Raji (cell line): ENCODE measurements at regions not wholly inside any gene's neighbourhood (a gene's known extent, or its start where the extent isn't known, plus 50 kb on each side); places are given as distances from the start of the nearest gene placed in this dataset.

ENCODE experiments used
- POLR2A ChIP-seq: IDR thresholded peaks from 2 replicates; pipeline ENCODE4 v1.6.1; 2011; ENCODE audit warnings: low read depth, low read length, control low read depth; ENCODE audit not compliant: insufficient read depth

GRCh38 chr12:92440072-92440471 is 262.7 kb upstream of the PLEKHG7 start:
- TF ChIP-seq POLR2A, result no peak

GRCh38 chr12:92439420-92439805 is 263.4 kb upstream of the PLEKHG7 start:
- no peak for TF ChIP-seq POLR2A

- TF ChIP-seq POLR2A, result no peak
Observed at GRCh38 chr12:92438641-92439419, 264.0 kb upstream of the PLEKHG7 start.

GRCh38 chr12:92437452-92437851 is 265.3 kb upstream of the PLEKHG7 start:
- TF ChIP-seq POLR2A, result no peak

GRCh38 chr12:92436856-92437255 is 265.9 kb upstream of the PLEKHG7 start:
- no peak for TF ChIP-seq POLR2A

- TF ChIP-seq POLR2A, result no peak
Observed at GRCh38 chr12:92434607-92435025, 268.2 kb upstream of the PLEKHG7 start.

GRCh38 chr12:92432724-92433441 is 269.9 kb upstream of the PLEKHG7 start:
- TF ChIP-seq POLR2A, result no peak

- no peak for TF ChIP-seq POLR2A
Observed at GRCh38 chr12:92431146-92431545, 271.6 kb upstream of the PLEKHG7 start.

GRCh38 chr12:92426332-92426731 is 276.5 kb upstream of the PLEKHG7 start:
- TF ChIP-seq POLR2A, result no peak

GRCh38 chr12:92425165-92425564 is 277.6 kb upstream of the PLEKHG7 start:
- TF ChIP-seq POLR2A, result no peak

GRCh38 chr12:92424338-92424737 is 278.5 kb upstream of the PLEKHG7 start:
- TF ChIP-seq POLR2A, result no peak

GRCh38 chr12:92421701-92422100 is 276.1 kb upstream of the BTG1 start:
- TF ChIP-seq POLR2A, result no peak

GRCh38 chr12:92421042-92421441 is 275.4 kb upstream of the BTG1 start:
- no peak for TF ChIP-seq POLR2A

GRCh38 chr12:92419201-92419600 is 273.6 kb upstream of the BTG1 start:
- TF ChIP-seq POLR2A, result no peak

GRCh38 chr12:92418381-92418780 is 272.7 kb upstream of the BTG1 start:
- no peak for TF ChIP-seq POLR2A

- no peak for TF ChIP-seq POLR2A
Observed at GRCh38 chr12:92417373-92417772, 271.7 kb upstream of the BTG1 start.
